ENCODE measurements at regions not wholly inside any gene's neighbourhood (a gene's known extent, or its start where the extent isn't known, plus 50 kb on each side); places are given as distances from the start of the nearest gene placed in this dataset.

DNA sequence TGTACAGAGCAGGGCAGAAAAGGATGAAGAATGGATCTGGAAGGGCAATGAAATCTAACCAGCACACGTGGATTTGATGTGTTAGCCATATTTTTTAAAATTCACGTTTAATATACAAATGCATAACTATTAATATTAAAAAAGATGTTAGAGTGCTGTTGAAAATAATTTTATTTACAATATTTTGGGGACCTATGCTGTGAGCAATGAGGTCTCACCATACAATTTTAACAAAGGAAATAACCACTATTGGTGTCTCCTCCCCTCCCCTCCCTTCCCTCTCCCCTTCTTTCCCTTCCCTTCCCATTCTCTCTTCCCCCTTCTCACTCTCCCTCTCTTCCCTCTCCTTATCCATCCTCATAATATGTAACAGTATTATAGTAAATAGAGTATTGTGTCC, 64.2 kb upstream of the GPR139 start:
- no peak for ATAC-seq
- no peak for TF ChIP-seq PATZ1 (CRISPR knock-in tag; IDR thresholded peaks at IDR 0.05; ENCODE audit: borderline replicate concordance)
- TF ChIP-seq, protein P1, sequence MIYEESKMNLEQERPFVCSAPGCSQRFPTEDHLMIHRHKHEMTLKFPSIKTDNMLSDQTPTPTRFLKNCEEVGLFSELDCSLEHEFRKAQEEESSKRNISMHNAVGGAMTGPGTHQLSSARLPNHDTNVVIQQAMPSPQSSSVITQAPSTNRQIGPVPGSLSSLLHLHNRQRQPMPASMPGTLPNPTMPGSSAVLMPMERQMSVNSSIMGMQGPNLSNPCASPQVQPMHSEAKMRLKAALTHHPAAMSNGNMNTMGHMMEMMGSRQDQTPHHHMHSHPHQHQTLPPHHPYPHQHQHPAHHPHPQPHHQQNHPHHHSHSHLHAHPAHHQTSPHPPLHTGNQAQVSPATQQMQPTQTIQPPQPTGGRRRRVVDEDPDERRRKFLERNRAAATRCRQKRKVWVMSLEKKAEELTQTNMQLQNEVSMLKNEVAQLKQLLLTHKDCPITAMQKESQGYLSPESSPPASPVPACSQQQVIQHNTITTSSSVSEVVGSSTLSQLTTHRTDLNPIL (CRISPR knock-in tag; IDR thresholded peaks at IDR 0.05; ENCODE audit: low read depth) = no peak
- TF ChIP-seq ZNF70 (CRISPR knock-in tag; IDR thresholded peaks at IDR 0.05) = no peak
- TF ChIP-seq RARB (CRISPR knock-in tag; IDR thresholded peaks at IDR 0.05) = no peak
- no peak for TF ChIP-seq ISL1 (CRISPR knock-in tag; IDR thresholded peaks at IDR 0.05)
- TF ChIP-seq PPARA (CRISPR knock-in tag; IDR thresholded peaks at IDR 0.05; ENCODE audit: borderline replicate concordance) = no peak
- no peak for TF ChIP-seq ZFP30 (CRISPR knock-in tag; IDR thresholded peaks at IDR 0.05)
- no peak for TF ChIP-seq ZFP3 (CRISPR knock-in tag; IDR thresholded peaks at IDR 0.05)
- no peak for TF ChIP-seq ZC3H10 (CRISPR knock-in tag; IDR thresholded peaks at IDR 0.05)
- TF ChIP-seq ZNF8 (CRISPR knock-in tag; IDR thresholded peaks at IDR 0.05) = no peak
- no peak for TF ChIP-seq CSRNP3 (CRISPR knock-in tag; IDR thresholded peaks at IDR 0.05)
- no peak for TF ChIP-seq ESRRG (CRISPR knock-in tag; IDR thresholded peaks at IDR 0.05)
- TF ChIP-seq, protein P2, sequence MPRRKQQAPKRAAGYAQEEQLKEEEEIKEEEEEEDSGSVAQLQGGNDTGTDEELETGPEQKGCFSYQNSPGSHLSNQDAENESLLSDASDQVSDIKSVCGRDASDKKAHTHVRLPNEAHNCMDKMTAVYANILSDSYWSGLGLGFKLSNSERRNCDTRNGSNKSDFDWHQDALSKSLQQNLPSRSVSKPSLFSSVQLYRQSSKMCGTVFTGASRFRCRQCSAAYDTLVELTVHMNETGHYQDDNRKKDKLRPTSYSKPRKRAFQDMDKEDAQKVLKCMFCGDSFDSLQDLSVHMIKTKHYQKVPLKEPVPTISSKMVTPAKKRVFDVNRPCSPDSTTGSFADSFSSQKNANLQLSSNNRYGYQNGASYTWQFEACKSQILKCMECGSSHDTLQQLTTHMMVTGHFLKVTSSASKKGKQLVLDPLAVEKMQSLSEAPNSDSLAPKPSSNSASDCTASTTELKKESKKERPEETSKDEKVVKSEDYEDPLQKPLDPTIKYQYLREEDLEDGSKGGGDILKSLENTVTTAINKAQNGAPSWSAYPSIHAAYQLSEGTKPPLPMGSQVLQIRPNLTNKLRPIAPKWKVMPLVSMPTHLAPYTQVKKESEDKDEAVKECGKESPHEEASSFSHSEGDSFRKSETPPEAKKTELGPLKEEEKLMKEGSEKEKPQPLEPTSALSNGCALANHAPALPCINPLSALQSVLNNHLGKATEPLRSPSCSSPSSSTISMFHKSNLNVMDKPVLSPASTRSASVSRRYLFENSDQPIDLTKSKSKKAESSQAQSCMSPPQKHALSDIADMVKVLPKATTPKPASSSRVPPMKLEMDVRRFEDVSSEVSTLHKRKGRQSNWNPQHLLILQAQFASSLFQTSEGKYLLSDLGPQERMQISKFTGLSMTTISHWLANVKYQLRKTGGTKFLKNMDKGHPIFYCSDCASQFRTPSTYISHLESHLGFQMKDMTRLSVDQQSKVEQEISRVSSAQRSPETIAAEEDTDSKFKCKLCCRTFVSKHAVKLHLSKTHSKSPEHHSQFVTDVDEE (CRISPR knock-in tag; IDR thresholded peaks at IDR 0.05) = no peak
- TF ChIP-seq ARNTL (CRISPR knock-in tag; IDR thresholded peaks at IDR 0.05; ENCODE audit: borderline replicate concordance, low read depth) = no peak
- no peak for TF ChIP-seq TOX (CRISPR knock-in tag; IDR thresholded peaks at IDR 0.05; ENCODE audit: borderline replicate concordance)
- TF ChIP-seq, protein P3, sequence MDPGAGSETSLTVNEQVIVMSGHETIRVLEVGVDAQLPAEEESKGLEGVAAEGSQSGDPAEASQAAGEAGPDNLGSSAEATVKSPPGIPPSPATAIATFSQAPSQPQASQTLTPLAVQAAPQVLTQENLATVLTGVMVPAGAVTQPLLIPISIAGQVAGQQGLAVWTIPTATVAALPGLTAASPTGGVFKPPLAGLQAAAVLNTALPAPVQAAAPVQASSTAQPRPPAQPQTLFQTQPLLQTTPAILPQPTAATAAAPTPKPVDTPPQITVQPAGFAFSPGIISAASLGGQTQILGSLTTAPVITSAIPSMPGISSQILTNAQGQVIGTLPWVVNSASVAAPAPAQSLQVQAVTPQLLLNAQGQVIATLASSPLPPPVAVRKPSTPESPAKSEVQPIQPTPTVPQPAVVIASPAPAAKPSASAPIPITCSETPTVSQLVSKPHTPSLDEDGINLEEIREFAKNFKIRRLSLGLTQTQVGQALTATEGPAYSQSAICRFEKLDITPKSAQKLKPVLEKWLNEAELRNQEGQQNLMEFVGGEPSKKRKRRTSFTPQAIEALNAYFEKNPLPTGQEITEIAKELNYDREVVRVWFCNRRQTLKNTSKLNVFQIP (CRISPR knock-in tag; IDR thresholded peaks at IDR 0.05; ENCODE audit: borderline replicate concordance, low read depth) = no peak
- no peak for TF ChIP-seq SNAI2 (CRISPR knock-in tag; IDR thresholded peaks at IDR 0.05)
- no peak for TF ChIP-seq OSR1 (CRISPR knock-in tag; IDR thresholded peaks at IDR 0.05)
- TF ChIP-seq BACH2 (CRISPR knock-in tag; IDR thresholded peaks at IDR 0.05; ENCODE audit: borderline replicate concordance) = no peak

GRCh38 chr16:20137194-20137593, 63.5 kb upstream of the GPR139 start:
- no peak for ATAC-seq
- TF ChIP-seq TOX (CRISPR knock-in tag; IDR thresholded peaks at IDR 0.05; ENCODE audit: borderline replicate concordance) (no peak), CSDC2 (CRISPR knock-in tag; IDR thresholded peaks at IDR 0.05) (no peak), ZNF565 (CRISPR knock-in tag; conservative IDR thresholded peaks at IDR 0.05; ENCODE audit: low read depth) (no peak)

GRCh38 chr16:20136446-20136968, 62.8 kb upstream of the GPR139 start:
- ATAC-seq = no peak
- TF ChIP-seq CSDC2 (CRISPR knock-in tag; IDR thresholded peaks at IDR 0.05) (no peak), ARNTL (CRISPR knock-in tag; IDR thresholded peaks at IDR 0.05; ENCODE audit: borderline replicate concordance, low read depth) (no peak), ZNF70 (CRISPR knock-in tag; IDR thresholded peaks at IDR 0.05) (no peak), ZC3H10 (CRISPR knock-in tag; IDR thresholded peaks at IDR 0.05) (no peak), GLIS3 (CRISPR knock-in tag; IDR thresholded peaks at IDR 0.05) (no peak), TOX (CRISPR knock-in tag; IDR thresholded peaks at IDR 0.05; ENCODE audit: borderline replicate concordance) (no peak), ZNF8 (CRISPR knock-in tag; IDR thresholded peaks at IDR 0.05) (no peak)
